H1 (cell line): ENCODE measurements at regions not wholly inside any gene's neighbourhood (a gene's known extent, or its start where the extent isn't known, plus 50 kb on each side); places are given as distances from the start of the nearest gene placed in this dataset.

Experiments used
- CTCF ChIA-PET: fragments of 300-600 bp; sonication (Branson Sonifier 250); formaldehyde crosslinking; loops from one replicate; lab custom pipeline; 2021; ENCODE audit not compliant: partially characterized antibody; lab: Charles Lee
- POLR2A ChIA-PET: fragments of 300-600 bp; sonication (Branson Sonifier 250); formaldehyde crosslinking; loops from one replicate; lab custom pipeline; 2021; ENCODE audit warnings: inconsistent platforms; ENCODE audit not compliant: partially characterized antibody; lab: Charles Lee
- DNase-seq, 2 experiments: peaks; one replicate each; pipeline versions ENCODE4 v3.0.0 to v3.0.0-alpha.2; 2010 to 2022; ENCODE audit warnings: low spot score in 2 of 2, low read depth in 1 of 2, mixed read lengths in 1 of 2
- FAIRE-seq: peaks from 2 replicates; lab custom pipeline; 2011; peaks lifted over from hg19 to GRCh38; lab: Jason Lieb, UNC
- H2AFZ ChIP-seq: 2 replicates; pipeline ENCODE4 v1.8.1; 2012; ENCODE audit warnings: low read length, inconsistent platforms
- H2AK5ac ChIP-seq: 2 replicates; pipeline ENCODE4 v1.6.1; 2013; ENCODE audit warnings: low read depth, low read length
- H2BK120ac ChIP-seq: replicated peaks from 2 replicates; pipeline ENCODE3; 2013; ENCODE audit warnings: low read depth, low read length, inconsistent platforms
- H2BK12ac ChIP-seq: 2 replicates; pipeline ENCODE4 v1.6.1; 2013; ENCODE audit warnings: low read depth, low read length
- H2BK15ac ChIP-seq: 2 replicates; pipeline ENCODE4 v1.6.1; 2013; ENCODE audit warnings: low read length
- H2BK20ac ChIP-seq: 2 replicates; pipeline ENCODE4 v1.6.1; 2013; ENCODE audit warnings: low read length
- H2BK5ac ChIP-seq: 2 replicates; pipeline ENCODE4 v1.6.1; 2013; ENCODE audit warnings: low read depth, low read length
- H3K14ac ChIP-seq: 2 replicates; pipeline ENCODE4 v1.6.1; 2013; ENCODE audit warnings: inconsistent platforms; ENCODE audit not compliant: insufficient read length
- H3K18ac ChIP-seq: 2 replicates; pipeline ENCODE4 v1.6.1; 2013; ENCODE audit warnings: low read length; ENCODE audit errors: extremely low read depth
- H3K23ac ChIP-seq: 2 replicates; pipeline ENCODE4 v1.6.1; 2013; ENCODE audit warnings: inconsistent platforms; ENCODE audit not compliant: insufficient read length
- H3K23me2 ChIP-seq: 2 replicates; pipeline ENCODE4 v1.6.1; 2013; ENCODE audit warnings: low read depth, low read length
- H3K27ac ChIP-seq: 2 replicates; pipeline ENCODE4 v1.6.1; 2011; ENCODE audit warnings: low read depth, low read length, inconsistent platforms
- H3K27me3 ChIP-seq, 4 experiments: replicated peaks in 1 of 4; 1 replicate in 1 of 4; 2 replicates in 3 of 4; pipeline versions ENCODE4 v1.6.1 to v1.8.1; 2011 to 2013; ENCODE audit warnings: low read length in 3 of 4, mild to moderate bottlenecking in 3 of 4, inconsistent platforms in 2 of 4, mixed read lengths in 2 of 4, moderate library complexity in 1 of 4; ENCODE audit not compliant: control insufficient read depth in 3 of 4, insufficient read depth in 3 of 4; ENCODE audit errors: extremely low read depth in 1 of 4
- H3K36me3 ChIP-seq, 4 experiments: 2 replicates each; pipeline versions ENCODE4 v1.6.1 to v1.8.1; 2011 to 2013; ENCODE audit warnings: mild to moderate bottlenecking in 4 of 4, low read length in 3 of 4, moderate library complexity in 2 of 4, control low read depth in 1 of 4, inconsistent platforms in 1 of 4; ENCODE audit not compliant: insufficient read depth in 4 of 4, control insufficient read depth in 2 of 4
- H3K4ac ChIP-seq: replicated peaks from 2 replicates; pipeline ENCODE3; 2013; ENCODE audit warnings: low read length, low read depth, mixed read lengths, inconsistent platforms; ENCODE audit not compliant: insufficient read length
- H3K4me1 ChIP-seq, 4 experiments: replicated peaks in 1 of 4; 1 replicate in 1 of 4; 2 replicates in 3 of 4; pipeline versions ENCODE4 v1.6.1 to v1.8.1; 2011 to 2013; ENCODE audit warnings: low read length in 3 of 4, inconsistent platforms in 2 of 4, mixed read lengths in 1 of 4; ENCODE audit not compliant: insufficient read depth in 4 of 4, control insufficient read depth in 3 of 4
- H3K4me2 ChIP-seq, 2 experiments: 2 replicates each; pipeline versions ENCODE4 v1.6.1 to v1.8.1; 2011 to 2013; ENCODE audit warnings: low read depth in 2 of 2, low read length in 2 of 2, control low read depth in 1 of 2, inconsistent platforms in 1 of 2, mild to moderate bottlenecking in 1 of 2; ENCODE audit not compliant: insufficient read depth in 1 of 2
- H3K4me3 ChIP-seq, 4 experiments: fragments of 200-600, 300-600 bp in 1 of 4; sonication (generic), shearing (Covaris generic), sonication (Bioruptor Twin) in 1 of 4; 2 replicates each; pipeline versions ENCODE4 v1.5.1 to v1.8.1; 2011 to 2016; ENCODE audit warnings: low read length in 4 of 4, low read depth in 3 of 4, control low read depth in 2 of 4, inconsistent platforms in 2 of 4, mild to moderate bottlenecking in 2 of 4, mixed read lengths in 1 of 4, moderate library complexity in 1 of 4; ENCODE audit not compliant: insufficient read depth in 2 of 4; ENCODE audit errors: extremely low read depth in 1 of 4
- H3K56ac ChIP-seq: replicated peaks from 2 replicates; pipeline ENCODE3; 2013; ENCODE audit warnings: low read depth, mild to moderate bottlenecking, mixed read lengths, low read length, inconsistent platforms; ENCODE audit not compliant: insufficient read length
- H3K79me1 ChIP-seq: 2 replicates; pipeline ENCODE4 v1.6.1; 2013; ENCODE audit warnings: low read depth, low read length, control low read depth
- H3K79me2 ChIP-seq, 2 experiments: 2 replicates each; pipeline versions ENCODE4 v1.6.1 to v1.8.1; 2012 to 2013; ENCODE audit warnings: low read length in 2 of 2, mild to moderate bottlenecking in 2 of 2, inconsistent platforms in 1 of 2; ENCODE audit not compliant: insufficient read depth in 2 of 2, control insufficient read depth in 1 of 2
- H3K9ac ChIP-seq, 4 experiments: replicated peaks in 1 of 4; 1 replicate in 1 of 4; 2 replicates in 3 of 4; pipeline versions ENCODE4 v1.6.1 to v1.8.1; 2011 to 2013; ENCODE audit warnings: low read depth in 3 of 4, low read length in 3 of 4, control low read depth in 2 of 4, mild to moderate bottlenecking in 2 of 4, moderate library complexity in 2 of 4, inconsistent platforms in 1 of 4; ENCODE audit errors: extremely low read depth in 1 of 4
- H3K9me3 ChIP-seq, 2 experiments: 2 replicates each; pipeline versions ENCODE4 v1.6.1 to v1.8.1; 2012 to 2013; ENCODE audit warnings: mild to moderate bottlenecking in 2 of 2, moderate library complexity in 2 of 2, control low read depth in 1 of 2, inconsistent platforms in 1 of 2, low read depth in 1 of 2, low read length in 1 of 2, mixed read lengths in 1 of 2; ENCODE audit not compliant: insufficient read depth in 2 of 2
- H4K20me1 ChIP-seq, 2 experiments: replicated peaks in 1 of 2; 2 replicates each; pipeline versions ENCODE3 to v1.8.1; 2011 to 2013; ENCODE audit warnings: inconsistent platforms in 2 of 2, low read length in 2 of 2, mild to moderate bottlenecking in 1 of 2; ENCODE audit not compliant: insufficient read depth in 2 of 2, control insufficient read depth in 1 of 2
- H4K5ac ChIP-seq: 2 replicates; pipeline ENCODE4 v1.6.1; 2013; ENCODE audit warnings: low read length, low read depth, mixed read lengths, inconsistent platforms; ENCODE audit not compliant: insufficient read length
- H4K8ac ChIP-seq: 2 replicates; pipeline ENCODE4 v1.8.0; 2013; ENCODE audit warnings: mild to moderate bottlenecking, moderate library complexity, low read length, inconsistent platforms; ENCODE audit not compliant: insufficient read depth; ENCODE audit errors: extremely low read depth
- H4K91ac ChIP-seq: replicated peaks from 2 replicates; pipeline ENCODE3; 2013; ENCODE audit warnings: low read length, mixed read lengths, inconsistent platforms; ENCODE audit not compliant: insufficient read length
- ASH2L ChIP-seq: fragments of 200-600, 300-600 bp; sonication (generic); IDR thresholded peaks from one replicate; pipeline ENCODE4 v1.7.1; 2017; ENCODE audit warnings: low read length
- CHD1 ChIP-seq: IDR thresholded peaks from 2 replicates; pipeline ENCODE4 v1.6.1; 2012; ENCODE audit warnings: low read depth, low read length, improper control_type of control experiment
- EZH2 ChIP-seq: fragments of 200-600 bp; sonication (generic); IDR thresholded peaks from 2 replicates; pipeline ENCODE4 v1.7.1; 2012; ENCODE audit warnings: low read depth, mild to moderate bottlenecking, moderate library complexity, low read length, inconsistent platforms; ENCODE audit not compliant: severe bottlenecking
- HDAC2 ChIP-seq, 2 experiments: fragments of 300-600 bp in 1 of 2; sonication (generic) in 1 of 2; IDR thresholded peaks; 2 replicates each; pipeline ENCODE4 v1.6.1; 2011 to 2012; ENCODE audit warnings: low read depth in 2 of 2, low read length in 2 of 2, mild to moderate bottlenecking in 2 of 2, moderate library complexity in 2 of 2, borderline replicate concordance in 1 of 2, inconsistent platforms in 1 of 2
- PHF8 ChIP-seq: fragments of 200-600 bp; sonication (generic); conservative IDR thresholded peaks from 2 replicates; pipeline ENCODE4 v1.7.1; 2012; ENCODE audit warnings: low read depth, mild to moderate bottlenecking, inconsistent platforms, low read length, moderate library complexity
- POLR2AphosphoS5 ChIP-seq: IDR thresholded peaks from 2 replicates; pipeline ENCODE4 v1.6.1; 2011; ENCODE audit warnings: low read depth, low read length
- SUZ12 ChIP-seq: fragments of 200-600 bp; sonication (generic); IDR thresholded peaks from 2 replicates; pipeline ENCODE4 v1.6.1; 2012; ENCODE audit warnings: mild to moderate bottlenecking, inconsistent platforms, low read length, moderate library complexity, mixed read lengths
- TBP ChIP-seq: IDR thresholded peaks from 2 replicates; pipeline ENCODE4 v1.6.1; 2011; ENCODE audit warnings: low read depth, low read length, improper control_type of control experiment
- TCF12 ChIP-seq: IDR thresholded peaks from 2 replicates; pipeline ENCODE4 v1.6.1; 2011; ENCODE audit warnings: low read depth, mild to moderate bottlenecking, low read length
- YY1 ChIP-seq: IDR thresholded peaks from 2 replicates; pipeline ENCODE4 v1.6.1; 2011; ENCODE audit warnings: low read depth, mild to moderate bottlenecking, low read length
- TF ChIP-seq, protein P1 (sequence below), 3 experiments: IDR thresholded peaks; 1 replicate in 2 of 3; 2 replicates in 1 of 3; pipeline versions ENCODE4 v1.5.1 to v1.6.1; 2011; ENCODE audit warnings: low read length in 3 of 3, mild to moderate bottlenecking in 3 of 3, inconsistent platforms in 2 of 3, low read depth in 1 of 3, moderate library complexity in 1 of 3; ENCODE audit not compliant: insufficient read depth in 1 of 3; ENCODE audit errors: control extremely low read depth in 1 of 3
- TF ChIP-seq, protein P2 (sequence below): IDR thresholded peaks from 2 replicates; pipeline ENCODE4 v1.6.1; 2011; ENCODE audit warnings: low read depth, mild to moderate bottlenecking, low read length; ENCODE audit not compliant: insufficient read depth

DNA sequence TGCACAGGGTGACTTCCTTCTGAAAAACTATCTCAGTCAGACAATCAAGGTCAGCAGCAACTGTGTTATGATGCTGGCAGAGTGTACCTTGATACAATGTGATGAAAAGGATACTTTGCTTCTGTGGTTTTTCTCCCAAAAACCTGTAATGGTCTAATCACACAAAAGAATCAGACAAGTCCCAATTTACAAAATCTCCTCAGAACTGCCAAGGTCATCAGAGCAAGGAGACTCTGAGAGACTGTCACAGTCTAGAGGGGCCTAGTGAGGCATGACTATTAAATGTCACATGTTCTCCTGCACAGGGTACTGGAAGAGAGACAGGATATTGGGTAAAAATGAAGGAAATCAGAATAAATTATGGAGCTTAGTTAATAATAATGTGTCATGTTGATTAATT, 185.4 kb downstream of the ST6GAL2 start:
- H3K14ac ChIP-seq: no peak overlapping the region
- TF ChIP-seq POLR2AphosphoS5 (no peak), CHD1 (no peak), ASH2L (no peak), HDAC2 (IDR thresholded peaks at IDR 0.05; ENCODE audit: borderline replicate concordance in 1 of 2, low read depth in 2 of 2, low read length in 2 of 2) (no peak), TCF12 (no peak), TBP (no peak), EZH2 (no peak), YY1 (no peak), SUZ12 (no peak), PHF8 (no peak)
- TF ChIP-seq, protein P1, sequence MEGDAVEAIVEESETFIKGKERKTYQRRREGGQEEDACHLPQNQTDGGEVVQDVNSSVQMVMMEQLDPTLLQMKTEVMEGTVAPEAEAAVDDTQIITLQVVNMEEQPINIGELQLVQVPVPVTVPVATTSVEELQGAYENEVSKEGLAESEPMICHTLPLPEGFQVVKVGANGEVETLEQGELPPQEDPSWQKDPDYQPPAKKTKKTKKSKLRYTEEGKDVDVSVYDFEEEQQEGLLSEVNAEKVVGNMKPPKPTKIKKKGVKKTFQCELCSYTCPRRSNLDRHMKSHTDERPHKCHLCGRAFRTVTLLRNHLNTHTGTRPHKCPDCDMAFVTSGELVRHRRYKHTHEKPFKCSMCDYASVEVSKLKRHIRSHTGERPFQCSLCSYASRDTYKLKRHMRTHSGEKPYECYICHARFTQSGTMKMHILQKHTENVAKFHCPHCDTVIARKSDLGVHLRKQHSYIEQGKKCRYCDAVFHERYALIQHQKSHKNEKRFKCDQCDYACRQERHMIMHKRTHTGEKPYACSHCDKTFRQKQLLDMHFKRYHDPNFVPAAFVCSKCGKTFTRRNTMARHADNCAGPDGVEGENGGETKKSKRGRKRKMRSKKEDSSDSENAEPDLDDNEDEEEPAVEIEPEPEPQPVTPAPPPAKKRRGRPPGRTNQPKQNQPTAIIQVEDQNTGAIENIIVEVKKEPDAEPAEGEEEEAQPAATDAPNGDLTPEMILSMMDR (IDR thresholded peaks at IDR 0.05; ENCODE audit: control extremely low read depth in 1 of 3, insufficient read depth in 1 of 3, low read depth in 1 of 3, low read length in 3 of 3): no peak
- TF ChIP-seq, protein P2, sequence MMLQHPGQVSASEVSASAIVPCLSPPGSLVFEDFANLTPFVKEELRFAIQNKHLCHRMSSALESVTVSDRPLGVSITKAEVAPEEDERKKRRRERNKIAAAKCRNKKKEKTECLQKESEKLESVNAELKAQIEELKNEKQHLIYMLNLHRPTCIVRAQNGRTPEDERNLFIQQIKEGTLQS: no peak

More for the DNA sequence above, 185.4 kb downstream of the ST6GAL2 start:
- Histone ChIP-seq H4K20me1 (no peaks in the 10 kb centered on the region), H2BK15ac (no peak overlapping the region), H3K18ac (no peak overlapping the region), H2AFZ (no peak overlapping the region), H3K79me2 (no peaks in the 10 kb centered on the region), H3K23me2 (no peaks in the 10 kb centered on the region), H3K36me3 (no peaks in the 10 kb centered on the region), H2BK12ac (no peak overlapping the region), H3K9me3 (no peaks in the 10 kb centered on the region), H3K56ac (no peak overlapping the region), H3K27ac (no peak overlapping the region), H2AK5ac (no peak overlapping the region), H2BK120ac (no peak overlapping the region), H4K91ac (no peak overlapping the region), H2BK5ac (no peak overlapping the region), H2BK20ac (no peak overlapping the region), H3K4me3 (no peak overlapping the region), H3K23ac (no peak overlapping the region), H3K9ac (no peak overlapping the region), H3K4me1 (no peaks in the 10 kb centered on the region), H3K4ac (no peak overlapping the region), H3K79me1 (no peaks in the 10 kb centered on the region), H4K8ac (no peak overlapping the region), H4K5ac (no peak overlapping the region), H3K4me2 (no peak overlapping the region), H3K27me3 (no peaks in the 10 kb centered on the region)
- POLR2A ChIA-PET: no interaction called here
- FAIRE-seq (no peak), DNase-seq (no peak)
- CTCF ChIA-PET: no interaction called here
